Right ventricle myocardium inferior (tissue), 1 donor: ENCODE measurements at regions not wholly inside any gene's neighbourhood (a gene's known extent, or its start where the extent isn't known, plus 50 kb on each side); places are given as distances from the start of the nearest gene placed in this dataset.
"Not testable (repeated sequence)": the region's sequence is repeated elsewhere in the genome, so short reads cannot be mapped to it uniquely, and the experiment has no call there.

Experiments used
- ATAC-seq: fragments of 200-7000 bp; cut with Tn5 transposase; one replicate; pipeline ENCODE4 v1.9.1; 2020; ENCODE audit warnings: mild to moderate bottlenecking, moderate library complexity
- DNase-seq: peaks from one replicate; pipeline ENCODE4 v3.0.0; 2021; ENCODE audit errors: missing footprints
- intact Hi-C: fragments of 100-400 bp; cut with DNase I; formaldehyde crosslinking; loops from one replicate; pipeline ENCODE4 v1.11.0; 2022
- donor health status: DM: no; HTN: yes; CAD: no; lungs with severe emphysema.

DNA sequence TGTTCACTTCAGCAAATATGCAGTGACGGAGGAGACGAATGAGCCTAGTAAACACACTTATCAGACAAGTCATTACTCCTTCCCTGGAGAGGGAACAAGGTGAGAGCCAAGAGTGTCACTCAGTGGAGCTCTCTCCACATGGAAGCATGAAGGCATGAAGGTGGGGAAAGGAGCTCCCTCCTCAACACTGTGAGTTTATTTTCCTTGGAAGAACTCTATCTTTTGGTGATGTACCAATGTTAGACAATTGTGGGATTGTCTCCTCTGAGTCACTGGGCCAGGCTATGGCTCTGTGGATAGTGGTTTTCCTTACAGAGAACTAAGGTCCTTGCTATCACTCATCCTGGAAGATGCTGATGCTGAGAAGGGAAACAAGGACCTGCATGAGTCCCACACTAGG lies 200.2 kb downstream of the CPEB2 start:
- DNase-seq (no peak), ATAC-seq (peak; percentile 41)

DNA sequence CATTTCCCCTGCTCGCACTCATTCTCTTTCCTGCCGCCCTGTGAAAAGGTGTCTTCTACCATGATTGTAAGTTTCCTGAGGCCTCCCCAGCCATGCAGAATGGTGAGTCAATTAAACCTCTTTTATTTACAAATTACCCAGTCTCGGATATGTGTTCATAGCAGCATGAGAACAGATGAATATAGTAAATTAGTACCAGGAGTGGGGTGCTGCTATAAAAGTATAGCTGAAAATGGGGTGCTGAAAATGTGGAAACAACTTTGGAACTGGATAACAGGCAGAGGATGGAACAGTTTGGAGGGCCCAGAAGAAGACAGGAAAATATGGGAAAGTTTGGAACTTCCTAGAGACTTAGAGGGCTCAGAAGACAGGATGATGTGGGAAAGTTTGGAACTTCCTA lies 204.2 kb downstream of the CPEB2 start:
- intact Hi-C loops, ATAC-seq, DNase-seq: not testable (repeated sequence)

More for the DNA sequence above, 200.2 kb downstream of the CPEB2 start:
- intact Hi-C loops, result no loop called here

DNA sequence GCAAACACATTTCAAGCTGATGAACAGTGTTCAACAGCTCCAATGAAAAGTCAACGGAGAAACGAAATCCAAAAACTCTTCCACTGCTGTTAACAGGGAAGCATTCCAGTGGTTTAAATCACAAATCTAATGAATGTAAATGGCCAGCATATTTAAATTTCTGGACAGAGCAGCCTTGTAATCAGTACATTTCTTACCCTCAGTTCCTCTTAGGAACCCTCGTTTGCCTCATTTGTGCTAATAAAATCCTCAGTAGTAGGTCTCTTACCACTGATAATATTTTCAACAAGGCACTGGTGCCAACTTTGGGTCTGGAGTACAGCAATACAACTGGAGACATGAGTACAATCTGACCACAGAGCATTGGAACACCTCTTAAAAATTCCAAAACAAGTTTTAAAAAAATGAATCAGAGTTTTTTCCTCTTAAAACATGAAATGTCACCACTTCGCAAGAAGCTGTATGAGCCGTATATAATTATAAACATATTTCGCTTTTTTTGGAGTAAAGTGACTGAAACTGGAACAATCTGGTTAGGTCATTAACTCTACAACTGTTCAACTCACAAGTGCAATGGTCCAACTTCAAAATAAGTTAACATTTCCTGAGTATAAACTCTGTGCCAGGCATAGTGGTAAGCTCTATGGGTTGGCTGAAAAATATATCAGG lies 211.2 kb downstream of the CPEB2 start:
- ATAC-seq, result no peak

DNA sequence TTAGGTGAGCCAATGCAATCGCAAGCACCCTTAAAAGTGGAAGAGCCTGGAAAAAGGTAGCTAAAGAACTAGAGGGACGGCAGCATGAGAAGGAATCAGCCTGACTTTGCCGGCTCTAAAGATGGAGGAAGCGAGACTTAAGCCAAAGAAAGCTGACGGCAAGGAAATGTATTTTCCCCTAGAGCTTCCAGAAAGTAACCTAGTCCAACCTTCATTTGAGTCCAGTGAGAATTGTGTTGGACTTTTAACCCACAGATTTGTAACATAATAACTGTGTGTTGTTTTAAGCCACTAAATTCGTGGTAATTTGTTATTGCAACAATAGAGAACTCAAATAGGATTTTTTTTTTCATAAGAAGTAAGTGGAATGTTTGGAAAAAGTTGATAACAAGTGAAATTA lies 212.7 kb upstream of the C1QTNF7 start:
- intact Hi-C loops, result no loop called here
- DNase-seq (no peak), ATAC-seq (no peak)

More for the DNA sequence above, 211.2 kb downstream of the CPEB2 start:
- intact Hi-C loops, result no loop called here
- no peak for DNase-seq

DNA sequence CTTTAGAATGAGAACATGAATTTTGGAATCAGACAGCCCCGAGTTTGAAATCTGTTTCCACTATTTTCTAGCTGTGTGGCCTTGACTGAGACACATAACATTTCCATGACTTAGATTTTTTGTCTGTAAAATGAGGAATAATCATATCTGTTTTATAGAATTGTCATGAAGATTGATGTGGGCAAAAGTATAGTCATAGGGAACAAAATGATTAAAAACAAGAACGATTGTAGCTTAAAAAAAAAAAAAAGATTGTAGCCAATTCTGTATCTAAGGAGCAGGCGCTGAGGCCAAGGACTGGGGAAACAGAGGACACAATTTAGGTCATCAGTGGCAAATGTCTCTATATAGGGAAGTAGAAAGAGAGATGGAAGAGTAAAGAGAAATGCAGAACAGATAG lies 201.6 kb upstream of the C1QTNF7 start:
- DNase-seq (no peak), ATAC-seq (no peak)
- intact Hi-C loops, result no loop called here

DNA sequence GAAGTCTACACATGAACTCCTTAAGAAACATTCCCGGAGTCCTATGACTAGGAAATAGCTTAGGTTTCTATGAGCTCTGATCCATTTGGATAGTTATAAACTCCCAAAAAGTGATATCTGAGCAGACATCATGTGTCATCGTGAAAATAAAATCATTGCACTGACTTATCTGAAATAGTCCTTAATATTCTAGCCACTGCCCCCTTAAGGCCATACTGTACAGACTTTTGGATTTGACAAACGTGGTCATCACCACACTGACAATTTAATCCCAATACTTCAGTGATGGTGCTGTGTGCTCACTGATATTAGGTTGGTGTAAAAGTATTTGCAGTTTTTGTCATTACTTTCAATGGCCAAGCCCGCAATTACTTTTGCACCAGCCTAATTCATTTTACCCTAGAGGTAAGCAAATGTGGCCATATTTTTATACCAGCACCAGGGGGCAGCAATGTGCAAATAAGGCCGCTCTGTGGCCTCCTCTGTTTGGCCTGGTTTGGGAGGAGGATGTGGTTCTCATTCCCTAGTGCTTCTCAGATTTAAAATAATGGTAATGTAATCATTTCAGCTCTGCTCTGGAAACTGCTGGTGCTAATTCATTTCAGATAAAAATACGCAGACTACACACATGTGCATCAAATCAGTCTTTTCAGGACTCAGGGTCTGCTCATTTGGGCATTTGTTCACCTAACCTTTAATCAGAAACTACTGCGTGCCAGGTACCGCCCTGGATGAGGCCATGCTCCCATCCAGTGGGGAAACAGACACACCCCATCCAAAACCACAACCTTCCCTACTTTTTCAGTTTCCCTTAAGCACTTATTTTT lies 196.4 kb upstream of the C1QTNF7 start:
- ATAC-seq (peak; percentile 83), DNase-seq (no peak)
- intact Hi-C loops, result no loop called here

DNA sequence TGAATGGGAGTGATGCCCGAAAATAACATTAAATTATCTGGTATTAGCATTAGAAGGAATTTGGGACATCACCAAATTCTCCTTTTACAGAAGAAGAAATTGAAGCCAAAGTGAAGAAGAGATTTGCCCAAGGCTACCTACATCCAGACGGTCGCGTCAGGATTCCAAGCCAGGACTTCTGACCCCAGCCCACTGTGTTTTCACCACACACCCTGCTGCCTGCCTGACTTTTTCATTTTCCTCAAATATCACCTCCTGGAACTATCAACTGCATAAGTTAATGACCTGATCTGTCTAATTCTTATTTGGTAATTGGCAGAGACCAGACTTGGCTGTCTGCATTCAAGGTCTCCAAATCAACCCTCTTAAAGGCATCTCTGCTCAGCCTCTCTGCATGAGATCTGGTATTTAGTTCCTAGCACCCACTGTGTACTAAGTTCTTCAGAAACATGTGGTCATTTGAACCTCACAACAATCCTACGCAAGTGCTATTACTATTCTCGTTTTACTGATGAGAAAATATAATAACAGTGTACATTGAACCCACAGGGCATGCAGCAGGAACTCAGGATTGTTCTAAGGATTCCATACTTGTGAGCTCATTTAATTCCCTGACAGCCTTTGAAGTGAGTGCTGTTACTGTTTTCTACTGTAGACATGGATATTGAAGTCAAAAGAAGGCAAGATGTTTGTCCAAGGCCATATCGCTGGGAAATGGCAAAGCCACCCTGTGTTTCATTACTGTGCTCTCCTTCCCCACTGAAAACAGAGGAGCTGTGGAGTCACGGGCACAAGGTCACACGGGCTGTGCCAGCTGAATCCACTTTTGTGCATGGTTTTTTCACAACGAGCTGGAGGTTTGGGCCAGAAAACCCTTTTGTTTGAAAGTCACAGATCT lies 195.2 kb upstream of the C1QTNF7 start:
- intact Hi-C loops, result no loop called here
- DNase-seq (no peak), ATAC-seq (peak; percentile 17)

DNA sequence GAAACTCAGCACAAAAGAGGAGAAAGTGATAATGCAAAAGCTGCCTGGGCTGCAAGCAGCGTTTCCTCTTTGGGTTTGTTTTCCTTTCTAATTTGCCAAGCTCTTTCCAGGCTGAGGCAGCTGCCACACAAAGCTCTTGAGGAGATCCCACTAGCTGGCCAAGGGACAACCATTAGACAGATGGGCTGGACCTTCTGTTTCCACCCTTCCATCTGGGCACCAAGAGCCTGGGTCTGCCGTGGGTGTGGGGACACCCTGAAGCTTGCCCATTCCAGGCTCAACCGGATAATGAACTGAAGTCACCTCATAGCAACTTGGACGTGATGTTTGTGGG lies 194.6 kb upstream of the C1QTNF7 start:
- intact Hi-C loops, result no loop called here
- no peak for DNase-seq
- peak; percentile 4 for ATAC-seq

DNA sequence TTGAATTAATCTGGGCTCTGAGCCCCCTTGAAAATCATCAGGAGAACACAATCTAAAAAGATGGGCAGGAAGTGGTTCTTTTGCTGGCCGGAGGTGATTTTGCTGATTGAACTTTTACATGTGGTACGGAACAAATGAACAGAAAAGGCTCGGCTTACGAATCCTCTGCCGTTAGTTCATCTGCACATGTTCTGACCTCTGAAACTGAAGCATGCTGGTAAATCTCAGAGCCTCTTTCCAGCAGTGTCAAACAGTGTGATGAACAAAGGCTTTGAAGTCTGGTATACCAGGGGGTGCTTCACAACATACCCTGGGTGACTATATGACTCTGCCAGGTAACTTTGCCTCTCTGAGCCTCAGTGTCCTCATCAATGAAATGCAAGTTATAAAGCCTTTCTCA lies 194.2 kb upstream of the C1QTNF7 start:
- no peak for DNase-seq
- intact Hi-C loops, result no loop called here
- no peak for ATAC-seq

DNA sequence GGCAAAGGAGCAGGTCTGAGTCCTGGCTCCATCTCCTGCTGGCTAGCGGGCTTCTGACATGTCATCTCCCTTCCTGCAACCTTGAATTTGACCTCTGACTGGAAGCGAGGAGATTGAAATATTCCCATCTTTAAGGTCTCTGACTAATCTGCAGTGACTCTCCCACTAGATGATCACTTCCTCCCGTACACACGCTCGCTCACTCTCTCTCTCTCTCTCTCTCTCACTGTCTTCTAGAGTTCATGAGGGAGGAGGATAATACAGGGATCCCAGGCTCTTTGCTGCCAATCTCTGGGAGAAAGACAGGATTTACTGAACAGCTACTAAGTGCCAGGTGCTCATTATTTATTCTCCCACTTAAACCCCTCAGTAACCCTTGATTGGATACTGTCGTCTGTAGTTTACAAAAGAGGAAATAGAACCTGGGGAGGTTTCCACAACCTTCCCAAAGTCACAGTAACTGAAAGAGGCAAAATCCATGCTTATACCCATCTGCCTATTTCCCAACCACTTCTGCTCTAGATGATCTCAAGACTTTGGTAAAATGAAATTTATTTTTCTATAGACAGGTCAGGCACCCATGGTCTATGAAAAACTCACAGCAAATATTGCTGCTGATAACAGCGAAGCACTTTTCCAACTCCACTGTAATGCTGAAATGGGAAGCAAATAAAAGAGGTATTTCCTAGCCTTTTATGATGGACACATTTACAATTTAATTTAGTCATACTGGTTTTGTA lies 193.5 kb upstream of the C1QTNF7 start:
- no peak for DNase-seq
- peak; percentile 36 for ATAC-seq
- intact Hi-C loops, result no loop called here

DNA sequence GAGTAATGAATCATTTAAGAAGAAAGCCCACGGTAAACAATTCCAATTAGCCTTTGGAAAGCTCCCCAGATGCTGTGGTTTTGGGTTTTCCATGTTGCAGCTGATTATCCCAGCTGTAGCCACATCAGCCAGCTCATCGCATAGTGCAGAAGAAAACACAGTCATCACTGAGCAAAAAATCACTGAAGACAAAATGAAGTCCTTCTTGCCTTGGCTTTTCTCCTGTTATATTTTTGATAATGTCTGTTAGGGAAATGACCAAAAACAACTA lies 193.0 kb upstream of the C1QTNF7 start:
- ATAC-seq (no peak), DNase-seq (no peak)
- intact Hi-C loops, result no loop called here

DNA sequence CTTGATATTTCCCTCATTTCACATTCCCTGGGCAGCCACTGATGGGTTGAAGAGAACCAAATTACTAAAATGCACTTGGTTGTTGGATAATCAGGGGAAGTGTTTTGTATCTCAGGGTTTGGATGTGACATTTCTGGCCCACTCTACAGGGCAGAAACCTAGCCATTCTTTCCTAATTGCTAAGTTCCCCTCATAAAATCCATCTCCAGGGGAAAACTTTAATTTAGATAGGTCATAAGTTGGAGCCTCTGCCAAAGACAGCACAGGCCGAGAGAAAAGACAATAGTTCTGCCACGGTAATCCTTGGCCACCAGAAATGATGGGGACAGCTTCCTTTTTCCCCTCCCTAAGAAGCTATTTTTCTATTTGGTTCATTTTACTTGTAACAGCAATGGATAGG lies 192.7 kb upstream of the C1QTNF7 start:
- DNase-seq, result no peak
- intact Hi-C loops, result no loop called here
- ATAC-seq, result no peak

DNA sequence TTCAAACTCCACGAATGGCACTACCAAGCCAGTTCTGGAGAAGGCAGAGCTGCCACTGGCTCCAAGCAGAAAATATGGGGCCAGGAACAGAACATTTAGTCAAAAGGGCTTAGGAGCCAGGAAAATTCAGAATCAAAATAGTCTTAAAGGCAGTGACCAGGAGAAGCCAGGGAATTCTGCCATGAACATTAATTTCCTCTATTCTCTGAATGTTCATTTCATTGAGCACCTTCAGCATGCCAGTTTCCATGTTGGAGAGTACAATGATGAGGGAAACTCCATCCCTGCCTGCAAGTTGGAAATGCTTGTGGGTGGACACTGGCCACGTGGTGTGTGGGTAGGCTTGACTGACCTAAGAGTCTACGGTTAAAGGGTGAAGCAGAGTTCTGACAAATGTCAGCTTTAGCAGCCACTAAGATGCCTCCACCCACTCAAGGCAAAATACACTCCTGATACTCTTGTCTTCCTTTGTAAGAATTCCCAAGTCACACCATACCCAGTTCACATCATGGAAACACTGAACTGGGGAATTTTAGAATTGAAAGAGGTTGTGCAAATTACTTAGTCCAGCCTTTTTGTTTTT lies 190.1 kb upstream of the C1QTNF7 start:
- ATAC-seq, result no peak
- intact Hi-C loops, result loop anchor here (2.0 kb wide), 2 partner anchors 159 to 219 kb away; no protein-coding TSS in a partner anchor
- DNase-seq, result no peak

DNA sequence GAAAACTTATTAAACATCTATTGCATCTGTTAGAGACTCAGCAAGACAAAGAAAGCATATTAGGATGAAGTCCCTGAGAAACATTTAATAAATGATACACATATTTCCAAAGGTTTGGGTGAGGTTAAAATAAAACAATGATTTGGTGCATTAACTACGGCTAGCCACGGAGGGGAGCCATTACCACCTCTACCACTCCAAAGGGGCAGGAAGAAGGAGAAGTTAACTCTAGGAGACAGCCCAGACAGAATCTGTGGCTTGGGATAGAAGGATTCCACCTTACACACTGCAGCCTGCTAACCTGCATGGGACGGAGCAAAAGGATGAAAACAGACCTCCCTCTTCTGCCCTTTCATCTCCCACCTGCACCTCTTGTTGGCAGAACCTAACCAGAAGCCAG lies 189.1 kb upstream of the C1QTNF7 start:
- DNase-seq (no peak), ATAC-seq (peak; percentile 68)
- intact Hi-C loops, result loop anchor here (2.0 kb wide), 2 partner anchors 158 to 218 kb away; no protein-coding TSS in a partner anchor

DNA sequence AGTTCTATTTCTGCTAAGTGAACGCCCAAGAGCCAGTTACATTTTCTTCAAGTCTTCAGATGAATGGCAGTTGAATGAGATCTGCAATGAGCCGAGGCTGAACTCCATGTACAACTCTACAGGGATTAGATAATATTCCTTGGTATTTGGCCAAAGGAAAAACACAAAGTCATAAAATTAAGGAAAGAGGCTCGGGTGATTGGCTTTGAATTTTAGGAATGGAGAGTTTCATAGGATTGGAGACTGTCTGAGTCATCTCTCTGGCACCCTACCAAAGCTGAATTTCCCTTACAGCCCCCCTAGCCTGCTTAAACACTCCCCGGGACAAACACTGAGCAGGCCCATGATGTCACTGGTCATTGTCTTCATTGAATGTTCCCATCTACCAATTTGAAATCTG lies 188.0 kb upstream of the C1QTNF7 start:
- no peak for DNase-seq
- ATAC-seq, result peak; percentile 86
- intact Hi-C loops, result loop anchor here (2.0 kb wide), 2 partner anchors 157 to 217 kb away; no protein-coding TSS in a partner anchor

DNA sequence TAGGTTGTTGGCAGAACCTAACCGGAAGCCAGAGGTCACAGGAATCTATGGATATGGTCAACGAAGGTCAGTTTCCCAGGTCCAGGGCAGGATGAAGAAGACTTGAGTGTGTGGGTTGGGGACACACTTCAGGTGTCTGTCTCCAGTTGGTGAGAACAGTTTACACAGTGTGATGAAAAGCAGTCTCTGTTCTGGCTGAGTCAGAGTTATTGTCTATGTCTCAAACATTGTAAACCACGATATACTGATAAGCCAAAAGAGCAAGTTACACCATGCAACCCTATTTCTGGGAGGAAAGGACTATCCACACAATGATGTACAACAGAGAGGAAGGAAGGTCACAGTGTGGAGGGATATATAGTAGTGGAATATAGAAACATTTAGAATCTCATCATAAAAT lies 187.1 kb upstream of the C1QTNF7 start:
- ATAC-seq (no peak), DNase-seq (no peak)
- intact Hi-C loops, result no loop called here

DNA sequence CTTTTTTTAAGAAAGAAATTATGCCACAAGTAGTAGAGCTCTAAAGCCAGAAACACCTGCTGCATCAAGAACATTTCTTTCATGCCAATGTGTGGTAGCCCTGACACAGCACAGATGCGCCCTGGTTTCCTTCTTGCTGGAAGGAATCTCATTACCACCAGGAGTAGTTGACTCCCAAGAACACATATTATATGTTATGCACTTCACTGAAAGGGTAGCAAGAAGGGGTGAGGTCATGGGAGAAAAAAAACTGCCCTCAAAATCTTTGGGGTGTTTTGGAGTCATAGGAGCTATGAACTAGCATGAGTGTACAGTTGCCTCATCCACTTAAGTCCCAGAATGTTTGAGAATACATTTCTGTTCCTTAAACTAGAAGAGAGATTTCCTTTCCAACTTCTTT lies 185.8 kb upstream of the C1QTNF7 start:
- no peak for ATAC-seq
- intact Hi-C loops, result no loop called here
- DNase-seq, result no peak

DNA sequence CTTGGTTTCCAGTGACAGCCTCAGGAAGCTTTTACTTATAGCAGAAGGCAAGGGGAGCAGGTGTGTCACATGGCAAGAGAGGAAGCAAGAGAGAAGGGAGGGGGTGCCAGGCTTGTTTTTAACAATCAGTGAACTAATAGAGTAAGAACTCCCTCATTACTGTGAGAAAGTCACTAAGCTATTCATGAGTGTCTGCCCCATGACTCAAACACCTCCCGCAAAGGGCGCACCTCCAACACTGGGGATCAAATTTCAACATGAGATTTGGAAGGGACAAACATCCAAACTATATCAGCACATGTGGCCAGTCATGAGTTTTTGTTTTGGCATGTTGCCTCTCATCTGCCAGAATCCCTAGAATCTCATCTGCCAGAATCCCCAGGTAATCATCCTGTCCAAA lies 183.5 kb upstream of the C1QTNF7 start:
- no peak for ATAC-seq
- DNase-seq, result no peak
- intact Hi-C loops, result no loop called here
